GM12872 (cell line): ENCODE measurements at regions not wholly inside any gene's neighbourhood (a gene's known extent, or its start where the extent isn't known, plus 50 kb on each side); places are given as distances from the start of the nearest gene placed in this dataset.

Experiments used
- TF ChIP-seq, protein P1 (sequence below): IDR thresholded peaks from 3 replicates; pipeline ENCODE4 v1.5.1; 2011; ENCODE audit warnings: low read depth, mild to moderate bottlenecking, low read length, moderate library complexity; ENCODE audit not compliant: insufficient read depth

DNA sequence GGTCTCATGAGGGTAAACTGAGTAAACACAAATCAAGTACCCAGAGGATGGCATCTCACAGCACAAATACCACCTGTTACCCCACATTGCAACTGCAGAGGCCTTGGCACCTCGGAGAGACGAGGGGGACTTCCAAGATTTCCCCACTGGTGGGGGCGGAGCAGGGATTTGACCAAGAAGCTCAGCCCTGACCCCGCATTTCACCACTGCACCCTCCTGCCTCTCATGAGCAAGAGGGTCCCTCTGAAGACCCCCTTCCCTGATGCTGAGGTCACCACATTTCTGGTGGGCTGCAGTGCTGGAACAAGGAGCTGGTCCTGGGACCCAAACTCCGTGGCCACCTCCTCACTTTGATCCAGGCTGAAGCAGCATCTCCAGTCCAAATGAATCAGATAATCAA is 342.4 kb downstream of the NPHP4 start:
- TF ChIP-seq, protein P1, sequence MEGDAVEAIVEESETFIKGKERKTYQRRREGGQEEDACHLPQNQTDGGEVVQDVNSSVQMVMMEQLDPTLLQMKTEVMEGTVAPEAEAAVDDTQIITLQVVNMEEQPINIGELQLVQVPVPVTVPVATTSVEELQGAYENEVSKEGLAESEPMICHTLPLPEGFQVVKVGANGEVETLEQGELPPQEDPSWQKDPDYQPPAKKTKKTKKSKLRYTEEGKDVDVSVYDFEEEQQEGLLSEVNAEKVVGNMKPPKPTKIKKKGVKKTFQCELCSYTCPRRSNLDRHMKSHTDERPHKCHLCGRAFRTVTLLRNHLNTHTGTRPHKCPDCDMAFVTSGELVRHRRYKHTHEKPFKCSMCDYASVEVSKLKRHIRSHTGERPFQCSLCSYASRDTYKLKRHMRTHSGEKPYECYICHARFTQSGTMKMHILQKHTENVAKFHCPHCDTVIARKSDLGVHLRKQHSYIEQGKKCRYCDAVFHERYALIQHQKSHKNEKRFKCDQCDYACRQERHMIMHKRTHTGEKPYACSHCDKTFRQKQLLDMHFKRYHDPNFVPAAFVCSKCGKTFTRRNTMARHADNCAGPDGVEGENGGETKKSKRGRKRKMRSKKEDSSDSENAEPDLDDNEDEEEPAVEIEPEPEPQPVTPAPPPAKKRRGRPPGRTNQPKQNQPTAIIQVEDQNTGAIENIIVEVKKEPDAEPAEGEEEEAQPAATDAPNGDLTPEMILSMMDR: no peak

DNA sequence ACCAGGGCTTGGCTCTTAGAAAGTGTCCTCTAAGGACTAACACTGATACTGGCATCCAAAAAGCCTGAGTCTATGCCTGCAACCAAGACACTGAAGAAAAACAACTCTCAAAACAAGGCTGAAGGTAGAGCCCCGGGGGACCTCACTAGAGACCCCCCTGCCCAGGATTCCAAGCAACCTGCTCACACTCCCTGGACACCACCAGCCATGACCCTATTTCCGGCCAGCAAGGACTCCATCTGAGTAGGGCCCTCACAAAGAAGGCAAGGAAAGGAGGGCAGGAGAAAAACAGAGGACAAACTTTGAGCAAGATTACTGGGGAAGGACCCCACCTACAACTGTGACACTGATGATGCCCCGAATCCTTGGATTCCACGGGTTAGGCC is 343.1 kb downstream of the NPHP4 start:
- TF ChIP-seq, protein P1: no peak

DNA sequence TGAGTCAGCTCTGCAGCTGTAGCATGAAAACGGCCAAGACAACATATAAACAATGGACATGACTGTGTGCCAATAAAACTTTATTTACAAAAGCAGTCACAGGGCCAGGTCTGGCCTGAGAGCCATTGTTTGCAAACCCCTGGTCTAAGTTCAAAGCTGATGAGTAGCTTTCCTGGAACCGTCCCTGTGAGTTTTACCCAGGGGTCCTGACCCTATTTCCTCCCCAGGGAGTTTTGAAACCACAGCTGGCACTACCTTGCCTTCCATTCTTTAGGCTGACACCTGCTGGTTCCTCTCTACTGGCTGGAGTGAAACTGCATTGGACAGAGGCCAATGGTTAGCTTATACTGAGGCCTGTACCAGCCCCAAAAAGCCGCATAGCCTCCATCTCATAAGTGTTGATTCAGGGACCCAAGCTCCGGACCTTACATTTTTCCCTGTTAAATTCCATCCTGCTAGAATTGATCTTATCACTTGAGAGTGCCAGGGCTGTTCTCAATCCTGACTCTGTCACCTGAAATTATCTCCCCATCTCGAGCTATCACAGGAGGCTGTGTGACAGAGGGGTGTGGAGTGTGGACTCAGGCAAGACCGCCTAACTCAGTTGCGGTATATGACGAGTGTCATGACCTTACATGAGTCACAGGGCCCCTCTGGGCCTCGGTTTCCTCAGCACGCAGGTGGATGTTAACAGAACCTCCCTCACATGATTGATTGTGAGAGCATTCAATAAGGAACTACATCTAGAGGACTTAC is 343.6 kb downstream of the NPHP4 start:
- TF ChIP-seq, protein P1: no peak

DNA sequence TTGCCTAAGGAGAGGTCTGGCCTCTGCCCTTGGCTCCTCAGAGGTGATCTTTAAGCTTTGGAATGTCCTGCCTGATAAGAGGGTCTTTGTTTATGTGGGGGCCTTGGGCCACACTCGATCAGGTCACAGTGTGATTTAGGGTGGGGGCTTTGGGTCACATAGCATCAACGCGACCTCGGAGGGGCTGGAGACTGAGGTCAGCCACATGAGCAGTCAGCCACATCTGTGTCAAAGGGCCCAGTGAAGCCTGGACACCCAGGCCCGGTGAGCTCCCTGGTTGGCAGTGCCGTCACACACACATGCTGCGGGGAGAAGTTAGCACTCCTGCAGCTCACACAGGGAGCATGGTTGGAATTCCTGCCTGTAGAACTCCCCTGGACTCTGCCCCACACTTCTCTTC is 345.0 kb downstream of the NPHP4 start:
- TF ChIP-seq, protein P1: no peak

DNA sequence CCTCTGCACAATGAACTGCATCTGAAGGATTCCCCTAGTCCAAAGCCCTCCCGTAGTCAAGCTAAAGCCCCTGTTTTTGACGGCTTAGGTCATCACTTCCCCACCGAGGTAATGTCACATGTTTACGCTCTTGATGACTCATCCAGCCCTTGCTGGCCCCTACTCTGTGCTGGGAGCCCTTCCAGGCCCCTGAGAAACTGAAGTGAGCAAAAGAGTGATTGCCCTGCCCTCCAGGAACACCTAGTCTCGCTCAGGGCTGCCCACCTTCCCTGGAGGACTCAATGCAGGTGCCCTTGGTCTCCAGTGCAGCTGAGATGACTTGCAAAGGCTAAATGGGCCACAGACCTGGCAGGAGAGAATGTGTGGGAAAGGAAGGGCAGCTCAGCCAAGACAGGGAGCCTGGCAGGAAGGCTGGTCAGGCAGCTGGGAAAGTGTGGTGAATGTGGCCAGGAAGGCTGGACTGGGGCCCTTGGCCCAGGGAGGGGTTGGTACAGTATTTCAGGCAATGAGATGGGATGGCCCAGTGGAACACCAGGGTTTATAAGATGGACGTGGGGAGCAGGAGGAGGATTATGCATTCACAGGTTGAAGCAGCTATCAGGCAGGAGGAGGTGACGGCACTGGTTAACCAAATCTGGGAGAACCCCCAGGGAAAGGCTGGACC is 345.6 kb downstream of the NPHP4 start:
- TF ChIP-seq, protein P1: no peak

DNA sequence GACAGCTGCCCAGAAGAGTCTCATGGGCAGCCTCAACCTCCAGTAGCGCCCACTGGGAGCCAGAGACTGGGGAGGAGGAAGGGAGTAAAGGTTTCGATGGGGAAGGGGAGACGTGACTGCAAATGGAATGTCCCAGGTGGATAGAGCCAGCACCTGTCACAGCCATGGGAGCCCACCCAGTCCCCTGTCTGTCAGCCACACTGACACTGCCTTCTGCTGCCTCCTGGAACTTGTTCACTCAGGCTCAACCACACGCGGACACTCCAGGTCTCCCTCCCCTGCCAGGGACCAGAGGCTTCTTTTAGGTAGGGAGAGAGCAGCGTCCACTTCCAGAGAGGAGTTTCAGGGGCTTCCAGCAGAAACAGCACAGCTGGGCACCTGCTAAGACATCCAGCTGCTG is 346.3 kb downstream of the NPHP4 start:
- TF ChIP-seq, protein P1: no peak

DNA sequence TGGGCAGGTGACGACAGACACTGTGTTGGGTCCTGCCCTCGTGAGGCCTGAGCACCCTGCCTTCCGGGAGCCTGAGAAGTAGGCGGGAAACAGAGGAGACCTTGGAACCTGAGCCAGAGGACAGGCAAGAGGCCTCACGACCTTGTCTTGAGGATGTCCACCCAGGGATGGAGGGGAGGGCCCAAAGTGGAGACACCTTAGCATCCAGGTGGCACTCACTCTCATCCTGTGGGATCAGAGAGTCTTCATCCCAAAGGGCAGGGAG is 347.2 kb downstream of the NPHP4 start:
- TF ChIP-seq, protein P1: no peak
